ENCODE measurements at regions not wholly inside any gene's neighbourhood (a gene's known extent, or its start where the extent isn't known, plus 50 kb on each side); places are given as distances from the start of the nearest gene placed in this dataset.
"Not testable (repeated sequence)": the region's sequence is repeated elsewhere in the genome, so short reads cannot be mapped to it uniquely, and the experiment has no call there.

GRCh38 chr6:90463359-90463758, 123.5 kb downstream of the MAP3K7 start:
- DNase-seq (ENCODE audit: low read depth) = no peak

- DNase-seq (ENCODE audit: low read depth) = no peak
Observed at GRCh38 chr6:90462102-90462501, 124.8 kb downstream of the MAP3K7 start.

DNA sequence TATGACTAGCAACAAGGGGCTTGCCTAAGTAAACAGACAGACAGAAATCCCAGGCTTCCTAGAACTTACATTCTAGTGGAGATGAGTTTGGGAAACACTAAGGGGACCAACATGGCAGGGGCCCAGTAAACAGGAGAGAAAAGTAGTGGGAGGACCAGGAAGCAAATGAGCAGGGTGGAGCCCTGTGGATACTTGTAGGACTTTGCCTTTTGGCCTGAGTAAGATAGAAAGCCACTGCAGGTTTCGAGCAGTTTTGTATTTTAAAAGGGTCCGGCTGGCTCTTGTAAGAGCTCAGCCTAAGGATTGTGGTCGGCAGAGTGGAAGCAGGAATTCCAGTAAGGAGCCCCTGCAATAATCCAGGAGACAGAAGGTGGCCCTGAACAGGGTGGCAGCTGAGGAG, 125.5 kb downstream of the MAP3K7 start:
- DNase-seq (ENCODE audit: low read depth) = no peak

- DNase-seq (ENCODE audit: low read depth) = no peak
Observed at GRCh38 chr6:90460051-90460450, 126.8 kb downstream of the MAP3K7 start.

- no peak for DNase-seq (ENCODE audit: low read depth)
Observed at GRCh38 chr6:90459225-90459758, 127.6 kb downstream of the MAP3K7 start.

DNA sequence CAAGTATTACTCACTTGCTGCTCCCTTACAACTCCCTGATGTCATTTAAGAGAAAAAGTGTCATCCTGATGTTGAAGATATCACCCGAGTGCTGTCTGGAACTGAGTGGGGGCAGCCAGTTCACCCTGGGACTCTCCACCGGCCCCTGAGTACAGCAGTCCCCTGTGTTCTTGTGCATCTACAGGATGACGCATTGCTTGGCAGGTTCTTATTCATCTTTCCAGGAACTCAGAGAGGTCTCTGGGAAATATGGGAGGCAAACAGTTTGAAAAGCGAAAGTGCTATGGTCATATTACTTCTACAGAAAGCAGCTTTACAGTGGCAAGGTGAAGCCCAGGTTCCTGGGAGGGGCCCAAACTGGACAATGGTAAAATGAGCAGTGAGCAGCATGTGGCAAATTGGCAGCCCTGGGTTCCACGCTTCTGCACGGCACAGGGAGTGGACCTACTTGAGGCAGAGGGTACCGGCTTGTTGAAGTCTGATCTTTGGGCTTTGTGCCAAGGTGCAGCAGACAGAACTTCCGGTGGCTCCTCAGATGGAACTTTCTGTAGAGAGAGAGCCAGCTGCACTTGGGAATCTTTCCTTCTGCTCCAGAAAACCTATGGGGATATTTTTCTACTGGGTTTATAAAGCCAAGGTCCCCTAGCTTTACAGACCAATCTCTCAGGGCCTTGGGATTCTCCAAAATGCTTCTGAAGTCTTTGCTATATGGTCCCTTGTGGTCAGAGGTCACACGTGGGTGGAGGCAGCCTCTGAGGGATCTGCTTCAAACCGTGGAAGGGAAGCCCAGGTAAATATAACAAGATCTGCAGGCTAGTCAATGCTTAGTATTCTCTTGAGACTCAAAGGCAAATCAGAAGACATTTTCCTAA, 128.3 kb downstream of the MAP3K7 start:
- peak; percentile 4 for DNase-seq (ENCODE audit: low read depth)

DNA sequence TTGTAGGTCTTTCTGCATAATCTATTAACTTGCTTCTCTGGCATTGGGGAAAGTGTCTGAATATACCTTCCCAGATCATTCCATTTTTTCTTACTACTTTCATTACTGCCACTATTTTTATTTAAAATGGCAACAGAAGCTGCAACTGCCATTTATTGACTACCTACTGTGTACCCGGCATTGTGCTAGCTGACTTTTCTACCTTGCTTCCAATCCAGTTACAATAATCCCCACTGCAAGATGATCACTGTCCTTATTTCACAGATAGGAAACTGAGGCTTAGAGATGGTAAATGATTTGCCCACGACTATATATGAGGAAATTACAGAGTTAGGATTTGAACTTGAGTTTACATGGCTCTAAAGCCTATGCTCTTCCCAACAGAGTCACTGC, 129.0 kb downstream of the MAP3K7 start:
- no peak for DNase-seq (ENCODE audit: low read depth)

DNA sequence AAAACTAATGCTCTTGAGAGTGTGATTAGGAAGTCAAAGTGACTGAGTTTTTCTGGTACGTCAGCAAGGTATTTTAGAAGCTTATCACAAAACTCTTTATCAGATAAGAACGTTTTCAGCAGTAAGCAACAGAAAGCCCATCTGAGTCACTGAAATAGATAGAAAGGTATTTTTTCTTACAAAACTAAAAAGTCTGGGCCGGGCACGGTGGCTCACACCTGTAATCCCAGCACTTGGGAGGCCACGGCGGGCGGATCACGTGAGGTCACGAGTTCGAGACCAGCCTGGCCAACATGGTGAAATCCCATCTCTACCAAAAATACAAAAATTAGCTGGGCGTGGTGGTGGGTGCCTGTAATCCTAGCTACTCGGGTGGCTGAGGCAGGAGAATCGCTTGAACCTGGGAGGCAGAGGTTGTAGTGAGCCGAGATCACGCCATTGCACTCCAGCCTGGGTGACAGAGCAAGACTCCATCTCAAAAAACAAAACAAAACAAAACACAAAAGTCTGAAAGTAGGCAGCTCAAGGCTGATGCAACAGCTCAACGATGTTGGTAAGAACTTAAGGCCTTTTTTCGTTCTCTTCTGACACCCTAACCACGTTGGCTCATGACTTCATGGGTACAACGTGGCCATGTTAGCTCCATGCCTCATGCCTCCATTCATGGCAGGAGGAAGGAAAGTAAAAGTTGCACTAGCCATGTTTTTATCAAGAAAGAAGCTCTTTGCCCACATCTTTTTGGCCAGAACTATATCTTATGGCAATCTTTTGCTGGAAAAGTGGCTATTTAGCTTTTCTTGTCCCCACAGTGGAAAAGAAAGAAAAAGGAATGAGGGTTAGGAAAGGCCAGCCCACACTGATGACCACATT, 129.6 kb downstream of the MAP3K7 start:
- DNase-seq (ENCODE audit: low read depth) = not testable (repeated sequence)

- no peak for DNase-seq (ENCODE audit: low read depth)
Observed at GRCh38 chr6:90456001-90456400, 130.9 kb downstream of the MAP3K7 start.

GRCh38 chr6:90454836-90455427, 131.9 kb downstream of the MAP3K7 start:
- DNase-seq (ENCODE audit: low read depth) = peak; percentile 43

- no peak for DNase-seq (ENCODE audit: low read depth)
Observed at GRCh38 chr6:90450268-90450953, 136.5 kb downstream of the MAP3K7 start.

- no peak for DNase-seq (ENCODE audit: low read depth)
Observed at GRCh38 chr6:90449311-90449710, 137.6 kb downstream of the MAP3K7 start.

DNA sequence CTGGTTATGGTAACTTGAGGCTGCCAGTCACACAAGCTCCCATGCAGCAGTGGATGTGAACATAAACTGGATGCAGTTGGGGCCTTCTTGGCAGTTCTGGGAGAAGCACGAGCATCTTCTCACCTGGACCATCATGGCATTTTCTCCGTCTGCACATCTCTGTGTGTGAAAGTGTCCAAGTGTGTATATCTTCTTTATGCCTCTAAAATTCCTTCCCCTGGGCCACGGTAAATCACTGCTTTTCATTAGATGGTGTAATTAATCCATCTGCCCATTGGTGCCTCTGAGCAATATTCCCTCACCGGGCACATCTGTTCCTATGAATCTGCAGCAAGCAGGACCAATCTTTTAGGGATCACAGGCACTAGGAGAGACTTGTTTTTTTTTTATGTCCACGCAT, 138.0 kb downstream of the MAP3K7 start:
- no peak for DNase-seq (ENCODE audit: low read depth)

- no peak for DNase-seq (ENCODE audit: low read depth)
Observed at GRCh38 chr6:90446164-90446563, 140.7 kb downstream of the MAP3K7 start.

- DNase-seq (ENCODE audit: low read depth) = no peak
Observed at GRCh38 chr6:90445533-90446108, 141.3 kb downstream of the MAP3K7 start.

GRCh38 chr6:90444160-90444714, 142.6 kb downstream of the MAP3K7 start:
- no peak for DNase-seq (ENCODE audit: low read depth)

- DNase-seq (ENCODE audit: low read depth) = no peak
Observed at GRCh38 chr6:90442366-90442765, 144.5 kb downstream of the MAP3K7 start.

DNA sequence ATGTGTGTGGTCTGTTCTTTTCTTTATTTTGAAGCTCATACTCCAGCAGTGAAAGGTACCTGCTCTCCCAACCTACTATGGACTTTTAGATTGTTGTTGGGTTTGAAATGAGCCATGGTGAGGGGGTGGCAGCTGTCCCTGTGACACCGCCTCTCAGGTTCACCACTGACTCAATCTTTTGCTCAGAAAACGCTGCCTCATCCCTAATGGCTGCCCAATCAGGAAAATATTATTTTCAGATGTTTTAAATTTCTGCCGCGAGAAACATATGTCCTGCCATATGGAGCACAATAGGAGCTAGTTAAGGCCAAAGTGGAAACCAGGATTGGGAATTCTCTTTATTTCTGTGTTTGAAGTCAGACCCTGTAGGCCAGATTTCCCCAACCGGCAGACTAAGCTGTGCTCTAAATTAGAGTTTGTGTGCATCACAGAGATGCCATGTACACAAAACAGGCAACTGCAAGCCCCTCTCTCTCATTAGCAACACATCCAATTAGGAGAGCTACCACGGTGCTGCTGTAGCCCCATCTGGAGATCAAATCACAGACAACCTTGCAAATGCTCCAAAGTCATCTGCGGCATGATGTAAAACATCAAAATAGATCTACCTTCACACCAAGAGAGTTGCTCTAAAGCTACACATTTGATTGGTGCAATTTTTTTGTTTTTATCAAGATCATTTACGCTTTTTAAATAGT, 144.1 kb upstream of the BACH2 start:
- DNase-seq (ENCODE audit: low read depth) = no peak

DNA sequence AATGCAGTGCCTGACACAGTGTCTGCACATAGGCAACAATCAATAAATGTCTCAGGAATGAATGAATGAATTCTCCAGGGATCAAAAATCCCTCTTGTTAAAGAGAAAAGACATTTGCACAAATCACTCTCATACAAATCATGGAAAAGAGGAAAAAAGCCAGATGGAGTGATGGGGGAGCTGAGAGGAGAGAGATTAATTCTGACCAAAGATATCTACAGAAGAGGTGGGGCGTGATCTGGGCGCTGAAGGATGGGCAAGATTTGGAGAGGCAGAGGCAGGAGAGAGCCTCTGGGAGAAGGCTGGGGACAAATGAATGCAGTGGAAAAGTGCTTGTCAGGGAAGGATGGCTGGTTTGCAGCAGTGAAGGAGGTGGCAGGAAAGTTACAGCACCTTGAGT, 142.9 kb upstream of the BACH2 start:
- no peak for DNase-seq (ENCODE audit: low read depth)

DNA sequence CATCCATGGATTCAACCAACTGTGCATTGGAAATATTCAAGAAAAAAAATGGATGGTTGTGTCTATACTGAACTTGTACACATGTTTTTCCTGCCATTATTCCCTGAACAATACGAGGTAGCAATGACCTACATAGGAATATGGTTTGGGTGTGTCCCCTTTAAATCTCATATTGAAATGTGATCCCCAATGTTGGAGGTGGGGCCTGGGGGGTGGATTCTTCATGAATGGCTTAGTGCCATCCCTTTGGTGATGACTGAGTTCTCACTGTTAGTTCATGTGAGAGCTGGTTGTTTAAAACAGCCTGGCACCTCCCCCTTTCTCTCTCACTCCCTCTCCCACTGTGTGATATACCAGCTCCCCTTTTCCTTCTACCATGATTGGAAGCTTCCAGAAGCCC, 139.8 kb upstream of the BACH2 start:
- no peak for DNase-seq (ENCODE audit: low read depth)

Measured in ELR (cell line).